Hepatocyte (in vitro differentiated cells): ENCODE measurements at regions not wholly inside any gene's neighbourhood (a gene's known extent, or its start where the extent isn't known, plus 50 kb on each side); places are given as distances from the start of the nearest gene placed in this dataset.

Source experiments
- DNase-seq: peaks from one replicate; pipeline ENCODE4 v3.0.0-alpha.2; 2016; ENCODE audit warnings: low spot score
- H2AFZ ChIP-seq: fragments of 200-600 bp; sonication (generic); 2 replicates; pipeline ENCODE4 v1.6.0; 2016; ENCODE audit warnings: antibody characterized with exemption, mild to moderate bottlenecking
- H3K27ac ChIP-seq: fragments of 200-600 bp; sonication (generic); 2 replicates; pipeline ENCODE4 v1.5.1; 2016; ENCODE audit warnings: mild to moderate bottlenecking
- H3K27me3 ChIP-seq: fragments of 200-600 bp; sonication (generic); 2 replicates; pipeline ENCODE4 v1.6.1; 2016
- H3K36me3 ChIP-seq: fragments of 200-600 bp; sonication (generic); replicated peaks from 2 replicates; pipeline ENCODE4 v1.5.1; 2016; ENCODE audit warnings: low read depth; ENCODE audit not compliant: insufficient read depth
- H3K4me1 ChIP-seq: fragments of 200-600 bp; sonication (generic); 2 replicates; pipeline ENCODE4 v1.5.1; 2016; ENCODE audit warnings: mild to moderate bottlenecking, moderate library complexity; ENCODE audit not compliant: insufficient read depth
- H3K4me2 ChIP-seq: fragments of 200-600 bp; sonication (generic); 2 replicates; pipeline ENCODE4 v1.6.0; 2016
- H3K4me3 ChIP-seq: fragments of 200-600 bp; sonication (generic); 2 replicates; pipeline ENCODE4 v1.5.1; 2016; ENCODE audit warnings: mild to moderate bottlenecking
- H3K79me2 ChIP-seq: fragments of 200-600 bp; sonication (generic); 2 replicates; pipeline ENCODE4 v1.6.0; 2017; ENCODE audit warnings: mild to moderate bottlenecking
- H3K9me2 ChIP-seq: fragments of 200-600 bp; sonication (generic); replicated peaks from 2 replicates; pipeline ENCODE4 v1.6.0; 2017; ENCODE audit warnings: mild to moderate bottlenecking; ENCODE audit not compliant: insufficient read depth
- H3K9me3 ChIP-seq: fragments of 200-600 bp; sonication (generic); 2 replicates; pipeline ENCODE4 v1.5.1; 2016; ENCODE audit warnings: low read depth, mild to moderate bottlenecking
- H4K20me1 ChIP-seq: fragments of 200-600 bp; sonication (generic); 2 replicates; pipeline ENCODE4 v1.6.0; 2016; ENCODE audit warnings: mild to moderate bottlenecking; ENCODE audit not compliant: insufficient read depth, poor library complexity, severe bottlenecking
- EZH2 ChIP-seq: fragments of 200-600 bp; sonication (generic); IDR thresholded peaks from 2 replicates; pipeline ENCODE4 v1.6.1; 2016; ENCODE audit warnings: antibody characterized with exemption, mild to moderate bottlenecking, borderline replicate concordance
- EZH2phosphoT487 ChIP-seq: fragments of 200-600 bp; sonication (generic); IDR thresholded peaks from one replicate; pipeline ENCODE4 v1.6.1; 2018; ENCODE audit warnings: antibody characterized with exemption, mild to moderate bottlenecking, low read depth, moderate library complexity; ENCODE audit not compliant: unreplicated experiment, severe bottlenecking
- WGBS: methylation state at CpG from one replicate; pipeline ENCODE4 v1.1.6; 2016; ENCODE audit warnings: low lambda C conversion rate; ENCODE audit errors: missing lambda C conversion rate; 5-methylcytosine and 5-hydroxymethylcytosine counted together
- TF ChIP-seq, protein P1 (sequence below): fragments of 200-600 bp; sonication (generic); IDR thresholded peaks from 2 replicates; pipeline ENCODE4 v1.5.1; 2016; ENCODE audit warnings: antibody characterized with exemption, mild to moderate bottlenecking; ENCODE audit not compliant: poor library complexity

DNA sequence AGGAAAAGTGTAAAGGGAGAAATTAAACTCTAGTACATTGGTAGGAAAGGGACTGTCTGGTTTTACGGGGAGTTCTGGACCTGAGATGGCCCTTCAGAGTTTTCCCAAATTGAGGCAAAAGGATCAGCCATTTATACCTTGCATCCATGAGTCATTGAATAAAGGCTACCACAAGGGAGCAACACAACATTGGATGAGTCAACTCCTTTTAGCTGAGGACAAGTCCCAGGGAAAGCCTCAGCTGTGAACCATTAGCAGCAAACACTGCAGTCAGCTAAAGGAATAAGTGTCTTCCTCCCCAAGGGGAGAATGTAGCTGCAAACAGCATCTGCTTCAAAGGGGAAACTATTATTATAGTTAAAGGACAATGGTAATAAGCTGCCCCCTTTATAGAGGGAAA is 468.7 kb upstream of the ID4 start:
- WGBS, result 100% methylated on average over 1 of the region's 1 CpG
- Histone ChIP-seq H3K4me1 (no peaks in the 10 kb centered on the region), H3K9me2 (no peaks in the 10 kb centered on the region), H3K4me3 (no peak overlapping the region), H3K79me2 (no peaks in the 10 kb centered on the region), H3K9me3 (no peaks in the 10 kb centered on the region), H4K20me1 (no peaks in the 10 kb centered on the region), H3K27me3 (no peaks in the 10 kb centered on the region), H3K36me3 (no peaks in the 10 kb centered on the region), H2AFZ (no peak overlapping the region), H3K4me2 (no peak overlapping the region), H3K27ac (no peak overlapping the region)
- TF ChIP-seq EZH2phosphoT487, result no peak
- TF ChIP-seq EZH2, result no peak
- TF ChIP-seq, protein P1, sequence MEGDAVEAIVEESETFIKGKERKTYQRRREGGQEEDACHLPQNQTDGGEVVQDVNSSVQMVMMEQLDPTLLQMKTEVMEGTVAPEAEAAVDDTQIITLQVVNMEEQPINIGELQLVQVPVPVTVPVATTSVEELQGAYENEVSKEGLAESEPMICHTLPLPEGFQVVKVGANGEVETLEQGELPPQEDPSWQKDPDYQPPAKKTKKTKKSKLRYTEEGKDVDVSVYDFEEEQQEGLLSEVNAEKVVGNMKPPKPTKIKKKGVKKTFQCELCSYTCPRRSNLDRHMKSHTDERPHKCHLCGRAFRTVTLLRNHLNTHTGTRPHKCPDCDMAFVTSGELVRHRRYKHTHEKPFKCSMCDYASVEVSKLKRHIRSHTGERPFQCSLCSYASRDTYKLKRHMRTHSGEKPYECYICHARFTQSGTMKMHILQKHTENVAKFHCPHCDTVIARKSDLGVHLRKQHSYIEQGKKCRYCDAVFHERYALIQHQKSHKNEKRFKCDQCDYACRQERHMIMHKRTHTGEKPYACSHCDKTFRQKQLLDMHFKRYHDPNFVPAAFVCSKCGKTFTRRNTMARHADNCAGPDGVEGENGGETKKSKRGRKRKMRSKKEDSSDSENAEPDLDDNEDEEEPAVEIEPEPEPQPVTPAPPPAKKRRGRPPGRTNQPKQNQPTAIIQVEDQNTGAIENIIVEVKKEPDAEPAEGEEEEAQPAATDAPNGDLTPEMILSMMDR, result no peak
- no peak for DNase-seq

DNA sequence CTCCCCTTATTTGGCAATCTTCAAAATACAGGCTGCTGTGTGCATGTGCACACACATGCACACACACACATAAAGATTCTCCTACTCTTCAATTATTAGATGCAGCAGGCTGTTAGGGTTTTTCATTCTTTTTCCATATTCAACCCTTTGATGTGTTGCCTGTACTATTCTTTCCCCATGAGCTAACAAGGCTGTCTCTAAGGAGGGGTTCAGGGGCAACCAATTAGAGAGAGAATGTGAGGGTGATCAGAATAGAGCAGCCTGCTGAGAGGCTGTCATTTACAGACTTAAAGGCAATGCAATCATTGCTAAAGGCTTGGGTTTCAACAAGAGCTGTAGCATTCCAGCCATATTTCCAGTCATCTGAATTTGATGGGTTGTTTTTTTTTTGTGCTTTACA is 467.4 kb upstream of the ID4 start:
- TF ChIP-seq EZH2 (no peak), EZH2phosphoT487 (no peak)
- TF ChIP-seq, protein P1, result no peak
- Histone ChIP-seq H3K27me3 (no peaks in the 10 kb centered on the region), H3K27ac (no peak overlapping the region), H3K4me1 (no peaks in the 10 kb centered on the region), H3K36me3 (no peaks in the 10 kb centered on the region), H2AFZ (no peak overlapping the region), H3K79me2 (no peaks in the 10 kb centered on the region), H4K20me1 (no peaks in the 10 kb centered on the region), H3K4me3 (no peak overlapping the region), H3K4me2 (no peak overlapping the region), H3K9me2 (no peaks in the 10 kb centered on the region), H3K9me3 (no peaks in the 10 kb centered on the region)
- no peak for DNase-seq

DNA sequence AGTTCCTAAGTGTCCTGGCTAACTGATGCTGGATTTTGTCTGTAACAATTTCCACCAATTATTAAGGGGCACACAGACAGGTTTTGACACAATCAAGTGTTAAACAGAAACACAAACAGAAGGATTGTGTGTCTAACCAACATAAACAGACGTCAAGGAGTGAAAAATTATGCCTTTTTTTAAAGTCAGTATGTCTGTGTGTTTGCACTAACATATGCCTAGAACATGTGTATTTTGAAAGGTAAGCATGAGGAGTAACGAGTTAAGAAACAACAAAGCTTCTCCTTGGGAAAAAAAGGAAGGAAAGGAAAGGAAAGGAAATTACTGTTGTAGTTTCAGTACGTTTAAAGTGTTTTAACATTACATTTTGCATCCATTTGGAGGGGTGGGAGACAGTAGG is 466.3 kb upstream of the ID4 start:
- no peaks in the 10 kb centered on the region for H4K20me1 ChIP-seq
- WGBS, result 79% methylated on average over 3 of the region's 3 CpGs

DNA sequence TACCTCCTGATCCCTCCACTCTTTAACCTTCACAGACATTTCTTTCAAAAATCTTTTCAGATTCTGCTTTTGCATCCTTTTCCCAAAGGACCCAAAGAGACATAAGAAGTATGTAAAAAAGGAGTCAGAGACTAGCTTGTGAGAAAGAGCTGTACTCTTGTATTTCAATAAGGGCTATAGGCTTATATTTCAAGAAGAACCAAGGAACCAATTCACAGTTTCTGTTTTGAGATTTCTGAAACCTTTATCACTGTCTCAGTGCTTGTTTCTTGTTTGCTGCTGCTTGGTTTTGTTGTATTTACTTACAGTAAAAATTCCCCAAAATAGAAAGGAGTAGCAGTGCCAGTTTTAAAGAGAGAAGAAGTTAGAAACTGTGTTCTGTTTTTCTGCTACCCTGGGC is 461.6 kb upstream of the ID4 start:
- Histone ChIP-seq H3K4me1 (peaks cover 5% of the 10 kb centered on the region), H3K27me3 (no peaks in the 10 kb centered on the region), H3K9me3 (no peaks in the 10 kb centered on the region), H4K20me1 (no peaks in the 10 kb centered on the region), H3K4me3 (no peak overlapping the region), H2AFZ (no peak overlapping the region), H3K27ac (no peak overlapping the region), H3K36me3 (no peaks in the 10 kb centered on the region), H3K9me2 (no peaks in the 10 kb centered on the region), H3K4me2 (no peak overlapping the region), H3K79me2 (no peaks in the 10 kb centered on the region)
- no peak for DNase-seq
- TF ChIP-seq EZH2, result no peak
- TF ChIP-seq, protein P1, result no peak

More for the DNA sequence above, 466.3 kb upstream of the ID4 start:
- Histone ChIP-seq H3K4me3 (no peak overlapping the region), H3K27me3 (no peaks in the 10 kb centered on the region), H2AFZ (no peak overlapping the region), H3K27ac (no peak overlapping the region), H3K79me2 (no peaks in the 10 kb centered on the region), H3K4me1 (no peaks in the 10 kb centered on the region), H3K4me2 (no peak overlapping the region), H3K9me3 (no peaks in the 10 kb centered on the region), H3K36me3 (no peaks in the 10 kb centered on the region), H3K9me2 (no peaks in the 10 kb centered on the region)
- no peak for DNase-seq
- TF ChIP-seq EZH2 (no peak), EZH2phosphoT487 (no peak)
- TF ChIP-seq, protein P1, result no peak
